ENCODE measurements at regions not wholly inside any gene's neighbourhood (a gene's known extent, or its start where the extent isn't known, plus 50 kb on each side); places are given as distances from the start of the nearest gene placed in this dataset.

DNA sequence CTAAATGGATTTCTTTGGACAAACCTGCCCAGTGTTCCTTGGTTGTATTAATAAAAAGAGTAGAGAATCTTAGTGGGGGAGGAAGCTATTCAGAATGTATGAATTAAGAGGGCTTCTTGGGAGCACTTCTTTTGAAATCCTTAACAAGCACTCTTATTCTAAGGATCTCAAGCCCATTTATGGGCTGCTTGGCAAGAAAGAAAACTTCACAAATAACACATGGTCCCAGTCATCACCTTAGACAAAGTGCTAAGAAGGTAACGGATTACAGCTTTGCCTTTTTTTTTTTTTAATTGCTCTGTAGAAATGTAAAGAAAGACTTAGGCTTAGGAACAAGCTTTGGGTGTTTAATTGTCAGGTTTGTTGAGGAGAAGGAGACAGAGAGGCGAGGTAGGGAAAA lies 76.6 kb upstream of the IPO9 start:
- Histone ChIP-seq H3K9me3 (ENCODE audit: control insufficient read depth, insufficient read depth, low read depth, low read length) (no peaks in the 10 kb centered on the region), H3K27me3 (ENCODE audit: control insufficient read depth, insufficient read depth, low read length) (no peaks in the 10 kb centered on the region; the same call in 1 of the 2 replicates), H3K27ac (ENCODE audit: low read length) (no peak overlapping the region), H3K4me1 (ENCODE audit: control insufficient read depth, insufficient read depth, low read length) (peaks cover 17% of the 10 kb centered on the region), H3K4me3 (ENCODE audit: low read depth in 2 of 2, low read length in 2 of 2) (no peak overlapping the region), H3K36me3 (ENCODE audit: control insufficient read depth, insufficient read depth, low read length) (no peaks in the 10 kb centered on the region)
- in situ Hi-C loops (cut with HindIII; ENCODE audit: low pct_unique_long_range_greater_than_20kb, low sequenced_read_pairs) = loop anchor here (5.0 kb wide), 1 partner anchor 35 kb away; no protein-coding TSS in a partner anchor
- ATAC-seq (no peak), DNase-seq (ENCODE audit: low read depth, low spot score) (no peak)
- BruUV-seq (replicated peaks) = no TSS peak
- intact Hi-C loops (cut with micrococcal nuclease; ENCODE audit: unreplicated experiment) = no loop called here
- ChIA-PET CTCF (no interaction called here), POLR2A (interaction anchor here (0.7 kb wide), 1 partner anchor 50 kb away, joined by 3 read pairs; no protein-coding TSS in a partner anchor)
- TF ChIP-seq, protein P1, sequence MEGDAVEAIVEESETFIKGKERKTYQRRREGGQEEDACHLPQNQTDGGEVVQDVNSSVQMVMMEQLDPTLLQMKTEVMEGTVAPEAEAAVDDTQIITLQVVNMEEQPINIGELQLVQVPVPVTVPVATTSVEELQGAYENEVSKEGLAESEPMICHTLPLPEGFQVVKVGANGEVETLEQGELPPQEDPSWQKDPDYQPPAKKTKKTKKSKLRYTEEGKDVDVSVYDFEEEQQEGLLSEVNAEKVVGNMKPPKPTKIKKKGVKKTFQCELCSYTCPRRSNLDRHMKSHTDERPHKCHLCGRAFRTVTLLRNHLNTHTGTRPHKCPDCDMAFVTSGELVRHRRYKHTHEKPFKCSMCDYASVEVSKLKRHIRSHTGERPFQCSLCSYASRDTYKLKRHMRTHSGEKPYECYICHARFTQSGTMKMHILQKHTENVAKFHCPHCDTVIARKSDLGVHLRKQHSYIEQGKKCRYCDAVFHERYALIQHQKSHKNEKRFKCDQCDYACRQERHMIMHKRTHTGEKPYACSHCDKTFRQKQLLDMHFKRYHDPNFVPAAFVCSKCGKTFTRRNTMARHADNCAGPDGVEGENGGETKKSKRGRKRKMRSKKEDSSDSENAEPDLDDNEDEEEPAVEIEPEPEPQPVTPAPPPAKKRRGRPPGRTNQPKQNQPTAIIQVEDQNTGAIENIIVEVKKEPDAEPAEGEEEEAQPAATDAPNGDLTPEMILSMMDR (IDR thresholded peaks at IDR 0.05) = no peak
- TF ChIP-seq TCF7L2 (IDR thresholded peaks at IDR 0.05; ENCODE audit: low read depth, low read length) (no peak), SIN3A (IDR thresholded peaks at IDR 0.05; ENCODE audit: borderline replicate concordance, insufficient read depth, low read depth, low read length) (no peak), POLR2AphosphoS5 (IDR thresholded peaks at IDR 0.05; ENCODE audit: low read depth, low read length) (no peak)
- TF ChIP-seq, protein P2, sequence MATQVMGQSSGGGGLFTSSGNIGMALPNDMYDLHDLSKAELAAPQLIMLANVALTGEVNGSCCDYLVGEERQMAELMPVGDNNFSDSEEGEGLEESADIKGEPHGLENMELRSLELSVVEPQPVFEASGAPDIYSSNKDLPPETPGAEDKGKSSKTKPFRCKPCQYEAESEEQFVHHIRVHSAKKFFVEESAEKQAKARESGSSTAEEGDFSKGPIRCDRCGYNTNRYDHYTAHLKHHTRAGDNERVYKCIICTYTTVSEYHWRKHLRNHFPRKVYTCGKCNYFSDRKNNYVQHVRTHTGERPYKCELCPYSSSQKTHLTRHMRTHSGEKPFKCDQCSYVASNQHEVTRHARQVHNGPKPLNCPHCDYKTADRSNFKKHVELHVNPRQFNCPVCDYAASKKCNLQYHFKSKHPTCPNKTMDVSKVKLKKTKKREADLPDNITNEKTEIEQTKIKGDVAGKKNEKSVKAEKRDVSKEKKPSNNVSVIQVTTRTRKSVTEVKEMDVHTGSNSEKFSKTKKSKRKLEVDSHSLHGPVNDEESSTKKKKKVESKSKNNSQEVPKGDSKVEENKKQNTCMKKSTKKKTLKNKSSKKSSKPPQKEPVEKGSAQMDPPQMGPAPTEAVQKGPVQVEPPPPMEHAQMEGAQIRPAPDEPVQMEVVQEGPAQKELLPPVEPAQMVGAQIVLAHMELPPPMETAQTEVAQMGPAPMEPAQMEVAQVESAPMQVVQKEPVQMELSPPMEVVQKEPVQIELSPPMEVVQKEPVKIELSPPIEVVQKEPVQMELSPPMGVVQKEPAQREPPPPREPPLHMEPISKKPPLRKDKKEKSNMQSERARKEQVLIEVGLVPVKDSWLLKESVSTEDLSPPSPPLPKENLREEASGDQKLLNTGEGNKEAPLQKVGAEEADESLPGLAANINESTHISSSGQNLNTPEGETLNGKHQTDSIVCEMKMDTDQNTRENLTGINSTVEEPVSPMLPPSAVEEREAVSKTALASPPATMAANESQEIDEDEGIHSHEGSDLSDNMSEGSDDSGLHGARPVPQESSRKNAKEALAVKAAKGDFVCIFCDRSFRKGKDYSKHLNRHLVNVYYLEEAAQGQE (IDR thresholded peaks at IDR 0.05; ENCODE audit: insufficient read depth in 1 of 2, low read depth in 2 of 2, low read length in 1 of 2) = no peak

DNA sequence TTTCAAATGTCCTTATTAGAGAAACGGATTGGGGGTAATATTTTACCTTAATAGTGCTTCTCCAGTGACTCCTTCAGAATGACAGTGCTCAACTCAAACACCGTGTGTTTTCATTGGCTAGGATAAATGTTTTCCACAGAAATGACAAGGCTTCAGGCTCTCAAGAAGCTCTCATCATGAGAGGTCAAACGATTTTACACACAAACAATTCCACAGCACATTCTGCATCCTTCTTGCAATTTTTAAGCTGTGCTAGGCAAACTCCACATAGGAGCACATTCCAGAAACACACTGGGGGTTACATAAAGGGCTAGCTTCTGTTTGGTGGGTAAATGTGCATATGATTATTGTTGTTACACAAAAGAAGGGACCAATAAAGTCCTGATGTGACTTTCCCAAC lies 75.5 kb upstream of the IPO9 start:
- DNase-seq (ENCODE audit: low read depth, low spot score) = no peak
- Histone ChIP-seq H3K4me1 (ENCODE audit: control insufficient read depth, insufficient read depth, low read length) (peaks cover 18% of the 10 kb centered on the region), H3K27ac (ENCODE audit: low read length) (no peak overlapping the region), H3K4me3 (ENCODE audit: low read depth in 2 of 2, low read length in 2 of 2) (no peak overlapping the region), H3K9me3 (ENCODE audit: control insufficient read depth, insufficient read depth, low read depth, low read length) (no peaks in the 10 kb centered on the region), H3K36me3 (ENCODE audit: control insufficient read depth, insufficient read depth, low read length) (no peaks in the 10 kb centered on the region), H3K27me3 (ENCODE audit: control insufficient read depth, insufficient read depth, low read length) (no peaks in the 10 kb centered on the region; the same call in 1 of the 2 replicates)
- BruUV-seq (replicated peaks) = no TSS peak
- intact Hi-C loops (cut with micrococcal nuclease; ENCODE audit: unreplicated experiment) (no loop called here), in situ Hi-C loops (cut with HindIII; ENCODE audit: low pct_unique_long_range_greater_than_20kb, low sequenced_read_pairs) (loop anchor here (5.0 kb wide), 1 partner anchor 36 kb away; no protein-coding TSS in a partner anchor)
- TF ChIP-seq TCF7L2 (IDR thresholded peaks at IDR 0.05; ENCODE audit: low read depth, low read length) (no peak), SIN3A (IDR thresholded peaks at IDR 0.05; ENCODE audit: borderline replicate concordance, insufficient read depth, low read depth, low read length) (no peak), POLR2AphosphoS5 (IDR thresholded peaks at IDR 0.05; ENCODE audit: low read depth, low read length) (no peak)
- TF ChIP-seq, protein P1 (IDR thresholded peaks at IDR 0.05) = no peak
- TF ChIP-seq, protein P2 (IDR thresholded peaks at IDR 0.05; ENCODE audit: insufficient read depth in 1 of 2, low read depth in 2 of 2, low read length in 1 of 2) = no peak
- POLR2A ChIA-PET = no interaction called here
- CTCF ChIA-PET = interaction anchor here (0.7 kb wide), 1 partner anchor 591 kb away, joined by 3 read pairs; no protein-coding TSS in a partner anchor
- ATAC-seq = no peak
